PFSK-1 (cell line): ENCODE measurements at regions not wholly inside any gene's neighbourhood (a gene's known extent, or its start where the extent isn't known, plus 50 kb on each side); places are given as distances from the start of the nearest gene placed in this dataset.

Experiments
- FOXP2 ChIP-seq: optimal IDR thresholded peaks from 2 replicates; pipeline ENCODE3; 2011; ENCODE audit warnings: borderline replicate concordance, control low read depth, inconsistent platforms; ENCODE audit not compliant: insufficient read depth; ENCODE audit errors: extremely low read length, extremely low read depth
- POLR2AphosphoS5 ChIP-seq: IDR thresholded peaks from 2 replicates; pipeline ENCODE4 v1.6.1; 2012; ENCODE audit warnings: low read depth, mild to moderate bottlenecking, control low read depth, low read length, moderate library complexity
- REST ChIP-seq, 2 experiments: IDR thresholded peaks; 2 replicates each; pipeline versions ENCODE4 v1.6.1 to v1.8.0; 2011 to 2012; ENCODE audit warnings: low read depth in 2 of 2, low read length in 2 of 2, control low read depth in 1 of 2, inconsistent platforms in 1 of 2, mild to moderate bottlenecking in 1 of 2, moderate library complexity in 1 of 2; ENCODE audit not compliant: insufficient read depth in 1 of 2
- SIN3A ChIP-seq: IDR thresholded peaks from 2 replicates; pipeline ENCODE4 v1.6.1; 2012; ENCODE audit warnings: mild to moderate bottlenecking, low read length, moderate library complexity, borderline replicate concordance; ENCODE audit not compliant: insufficient read depth
- TAF1 ChIP-seq: IDR thresholded peaks from 2 replicates; pipeline ENCODE4 v1.6.1; 2012; ENCODE audit warnings: low read length, control low read depth, borderline replicate concordance; ENCODE audit not compliant: insufficient read depth

- TF ChIP-seq POLR2AphosphoS5 (no peak), SIN3A (no peak), REST (IDR thresholded peaks at IDR 0.05; ENCODE audit: insufficient read depth in 1 of 2, low read depth in 2 of 2, low read length in 2 of 2) (no peak), FOXP2 (no peak), TAF1 (no peak)
These were observed 59.5 kb upstream of the DYRK2 start for GRCh38 chr12:67589078-67589477.

GRCh38 chr12:67590149-67590790 is 58.3 kb upstream of the DYRK2 start:
- TF ChIP-seq FOXP2 (no peak), REST (IDR thresholded peaks at IDR 0.05; ENCODE audit: insufficient read depth in 1 of 2, low read depth in 2 of 2, low read length in 2 of 2) (no peak), TAF1 (no peak), SIN3A (no peak), POLR2AphosphoS5 (no peak)

- TF ChIP-seq SIN3A, result no peak
- no peak for TF ChIP-seq REST (IDR thresholded peaks at IDR 0.05; ENCODE audit: insufficient read depth in 1 of 2, low read depth in 2 of 2, low read length in 2 of 2)
- no peak for TF ChIP-seq POLR2AphosphoS5
- TF ChIP-seq FOXP2, result no peak
- no peak for TF ChIP-seq TAF1
These were observed 56.1 kb upstream of the DYRK2 start for GRCh38 chr12:67592228-67593011.

- TF ChIP-seq POLR2AphosphoS5 (no peak), TAF1 (no peak), FOXP2 (no peak), SIN3A (no peak), REST (IDR thresholded peaks at IDR 0.05; ENCODE audit: insufficient read depth in 1 of 2, low read depth in 2 of 2, low read length in 2 of 2) (no peak)
These were observed 55.5 kb upstream of the DYRK2 start for GRCh38 chr12:67593041-67593440.
